HepG2 (cell line): ENCODE measurements at regions not wholly inside any gene's neighbourhood (a gene's known extent, or its start where the extent isn't known, plus 50 kb on each side); places are given as distances from the start of the nearest gene placed in this dataset.

Experiments used
- ASH2L ChIP-seq: fragments of 300-600, 200-600 bp; sonication (generic); IDR thresholded peaks from 2 replicates; pipeline ENCODE4 v1.7.0; 2017; ENCODE audit warnings: low read depth, mild to moderate bottlenecking, moderate library complexity, mixed read lengths, low read length; ENCODE audit not compliant: insufficient read length
- HCFC1 ChIP-seq: fragments of 150-350 bp; IDR thresholded peaks from 2 replicates; pipeline ENCODE4 v1.6.1; 2014; ENCODE audit warnings: low read depth, low read length
- MAZ ChIP-seq, 2 experiments: sonication (generic) in 1 of 2; formaldehyde crosslinking in 1 of 2; IDR thresholded peaks; 2 replicates each; pipeline versions ENCODE4 v1.5.0 to v1.6.1; 2012 to 2020; ENCODE audit warnings: low read depth in 2 of 2, mild to moderate bottlenecking in 2 of 2, borderline replicate concordance in 1 of 2, improper control_type of control experiment in 1 of 2, low read length in 1 of 2, missing genetic modification reagents in 1 of 2, moderate library complexity in 1 of 2
- NCOA2 ChIP-seq: sonication (generic); formaldehyde crosslinking; IDR thresholded peaks from 2 replicates; pipeline ENCODE4 v1.8.0; 2022; ENCODE audit warnings: inconsistent platforms
- PITX1 ChIP-seq: sonication (generic); formaldehyde crosslinking; IDR thresholded peaks from 2 replicates; pipeline ENCODE4 v1.5.1; 2020; ENCODE audit warnings: mild to moderate bottlenecking, missing genetic modification reagents
- POLR2A ChIP-seq, 2 experiments: IDR thresholded peaks; 2 replicates each; pipeline ENCODE4 v1.6.1; 2011; ENCODE audit warnings: low read depth in 2 of 2, low read length in 2 of 2, mild to moderate bottlenecking in 1 of 2, moderate library complexity in 1 of 2; ENCODE audit not compliant: insufficient read depth in 1 of 2
- ZNF143 ChIP-seq: sonication (generic); formaldehyde crosslinking; IDR thresholded peaks from 2 replicates; pipeline ENCODE4 v1.4.0; 2020; ENCODE audit warnings: missing genetic modification reagents
- ZNF263 ChIP-seq: sonication (generic); formaldehyde crosslinking; IDR thresholded peaks from 2 replicates; pipeline ENCODE4 v1.4.0; 2020; ENCODE audit warnings: missing genetic modification reagents
- ZNF816 ChIP-seq: sonication (generic); formaldehyde crosslinking; IDR thresholded peaks from 2 replicates; pipeline ENCODE4 v1.8.0; 2022; ENCODE audit warnings: missing genetic modification reagents, mild to moderate bottlenecking, borderline replicate concordance
- ZNF83 ChIP-seq: sonication (generic); formaldehyde crosslinking; IDR thresholded peaks from 2 replicates; pipeline ENCODE4 v1.4.0; 2020; ENCODE audit warnings: missing genetic modification reagents, mild to moderate bottlenecking, borderline replicate concordance
- TF ChIP-seq, protein P1 (sequence below): sonication (generic); formaldehyde crosslinking; conservative IDR thresholded peaks from 2 replicates; pipeline ENCODE4 v1.4.0; 2020; ENCODE audit warnings: missing genetic modification reagents
- TF ChIP-seq, protein P2 (sequence below): sonication (generic); formaldehyde crosslinking; IDR thresholded peaks from 2 replicates; pipeline ENCODE4 v1.5.0; 2020; ENCODE audit warnings: mild to moderate bottlenecking, missing genetic modification reagents, moderate library complexity

GRCh38 chr5:174832811-174833210 lies 108.4 kb downstream of the MSX2 start:
- TF ChIP-seq NCOA2 (CRISPR knock-in tag) (no peak), POLR2A (IDR thresholded peaks at IDR 0.05; ENCODE audit: insufficient read depth in 1 of 2, low read depth in 2 of 2, low read length in 2 of 2) (no peak), ZNF143 (no peak), PITX1 (CRISPR knock-in tag) (no peak), ZNF263 (CRISPR knock-in tag) (no peak), HCFC1 (no peak), ZNF816 (CRISPR knock-in tag) (no peak), ZNF83 (CRISPR knock-in tag) (no peak), ASH2L (no peak), MAZ (IDR thresholded peaks at IDR 0.05; ENCODE audit: borderline replicate concordance, low read depth, low read length) (no peak), MAZ (CRISPR knock-in tag; IDR thresholded peaks at IDR 0.05; ENCODE audit: low read depth) (no peak)
- TF ChIP-seq, protein P1, sequence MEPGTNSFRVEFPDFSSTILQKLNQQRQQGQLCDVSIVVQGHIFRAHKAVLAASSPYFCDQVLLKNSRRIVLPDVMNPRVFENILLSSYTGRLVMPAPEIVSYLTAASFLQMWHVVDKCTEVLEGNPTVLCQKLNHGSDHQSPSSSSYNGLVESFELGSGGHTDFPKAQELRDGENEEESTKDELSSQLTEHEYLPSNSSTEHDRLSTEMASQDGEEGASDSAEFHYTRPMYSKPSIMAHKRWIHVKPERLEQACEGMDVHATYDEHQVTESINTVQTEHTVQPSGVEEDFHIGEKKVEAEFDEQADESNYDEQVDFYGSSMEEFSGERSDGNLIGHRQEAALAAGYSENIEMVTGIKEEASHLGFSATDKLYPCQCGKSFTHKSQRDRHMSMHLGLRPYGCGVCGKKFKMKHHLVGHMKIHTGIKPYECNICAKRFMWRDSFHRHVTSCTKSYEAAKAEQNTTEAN: no peak
- TF ChIP-seq, protein P2, sequence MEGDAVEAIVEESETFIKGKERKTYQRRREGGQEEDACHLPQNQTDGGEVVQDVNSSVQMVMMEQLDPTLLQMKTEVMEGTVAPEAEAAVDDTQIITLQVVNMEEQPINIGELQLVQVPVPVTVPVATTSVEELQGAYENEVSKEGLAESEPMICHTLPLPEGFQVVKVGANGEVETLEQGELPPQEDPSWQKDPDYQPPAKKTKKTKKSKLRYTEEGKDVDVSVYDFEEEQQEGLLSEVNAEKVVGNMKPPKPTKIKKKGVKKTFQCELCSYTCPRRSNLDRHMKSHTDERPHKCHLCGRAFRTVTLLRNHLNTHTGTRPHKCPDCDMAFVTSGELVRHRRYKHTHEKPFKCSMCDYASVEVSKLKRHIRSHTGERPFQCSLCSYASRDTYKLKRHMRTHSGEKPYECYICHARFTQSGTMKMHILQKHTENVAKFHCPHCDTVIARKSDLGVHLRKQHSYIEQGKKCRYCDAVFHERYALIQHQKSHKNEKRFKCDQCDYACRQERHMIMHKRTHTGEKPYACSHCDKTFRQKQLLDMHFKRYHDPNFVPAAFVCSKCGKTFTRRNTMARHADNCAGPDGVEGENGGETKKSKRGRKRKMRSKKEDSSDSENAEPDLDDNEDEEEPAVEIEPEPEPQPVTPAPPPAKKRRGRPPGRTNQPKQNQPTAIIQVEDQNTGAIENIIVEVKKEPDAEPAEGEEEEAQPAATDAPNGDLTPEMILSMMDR: no peak
